K562 (cell line): ENCODE measurements at regions not wholly inside any gene's neighbourhood (a gene's known extent, or its start where the extent isn't known, plus 50 kb on each side); places are given as distances from the start of the nearest gene placed in this dataset.

Experiments used
- ZBTB40 ChIP-seq, 2 experiments: fragments of 450-650 bp in 1 of 2; sonication (generic) in 1 of 2; formaldehyde crosslinking in 1 of 2; IDR thresholded peaks; 2 replicates each; pipeline versions ENCODE4 v1.7.1 to v1.9.0; 2016 to 2022; ENCODE audit warnings: inconsistent platforms in 1 of 2, mild to moderate bottlenecking in 1 of 2, missing genetic modification reagents in 1 of 2
- ZKSCAN8 ChIP-seq: fragments of 200-800 bp; sonication (Bioruptor generic); IDR thresholded peaks from 2 replicates; pipeline ENCODE4 v1.6.1; 2016; ENCODE audit warnings: missing genetic modification characterization, missing compliant biosample characterization

GRCh38 chr18:77359561-77360314 is 110.1 kb downstream of the GALR1 start (continued):
- TF ChIP-seq ZKSCAN8 (CRISPR knock-in tag) (no peak), ZBTB40 (IDR thresholded peaks at IDR 0.05) (no peak), ZBTB40 (CRISPR knock-in tag; IDR thresholded peaks at IDR 0.05) (no peak)
- TF ChIP-seq, all 486 proteins: peak for 0
